ENCODE measurements at regions not wholly inside any gene's neighbourhood (a gene's known extent, or its start where the extent isn't known, plus 50 kb on each side); places are given as distances from the start of the nearest gene placed in this dataset.
"Not testable (repeated sequence)": the region's sequence is repeated elsewhere in the genome, so short reads cannot be mapped to it uniquely, and the experiment has no call there.

DNA sequence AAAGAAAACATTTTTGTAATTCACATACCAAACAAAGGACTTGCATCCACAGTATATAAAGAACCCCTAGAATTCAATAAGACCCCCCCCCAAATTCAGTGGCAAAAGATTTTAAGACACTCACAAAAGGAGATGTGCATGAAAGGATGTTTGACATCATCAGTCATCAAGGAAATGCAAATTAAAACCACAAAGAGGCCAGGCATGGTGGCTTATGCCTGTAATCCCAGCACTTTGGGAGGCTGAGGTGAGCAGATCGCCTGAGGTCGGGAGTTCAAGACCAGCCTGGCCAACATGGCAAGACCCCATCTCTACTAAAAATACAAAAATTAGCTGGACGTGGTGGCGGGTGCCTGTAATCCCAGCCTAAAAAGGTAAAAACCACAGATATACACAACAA is 61.3 kb downstream of the AIPL1 start:
- H3K27me3 ChIP-seq: peaks cover 0 to 22% of the 10 kb centered on the region in 2 donors
- H3K27ac ChIP-seq; DNase-seq (ENCODE audit: low spot score in 2 of 2); H3K9me3 ChIP-seq; H3K4me3 ChIP-seq; H3K4me1 ChIP-seq; H3K36me3 ChIP-seq; intact Hi-C loops (cut with DNase I; ENCODE audit: low total_unique reads): not testable (repeated sequence)

- Histone ChIP-seq H3K9me3 (no peaks in the 10 kb centered on the region), H3K27ac (no peak overlapping the region), H3K36me3 (no peaks in the 10 kb centered on the region), H3K27me3 (no peaks in the 10 kb centered on the region), H3K4me3 (no peak overlapping the region), H3K4me1 (no peaks in the 10 kb centered on the region)
- intact Hi-C loops (cut with DNase I; ENCODE audit: low total_unique reads): no loop called here
- TF ChIP-seq, protein P1, sequence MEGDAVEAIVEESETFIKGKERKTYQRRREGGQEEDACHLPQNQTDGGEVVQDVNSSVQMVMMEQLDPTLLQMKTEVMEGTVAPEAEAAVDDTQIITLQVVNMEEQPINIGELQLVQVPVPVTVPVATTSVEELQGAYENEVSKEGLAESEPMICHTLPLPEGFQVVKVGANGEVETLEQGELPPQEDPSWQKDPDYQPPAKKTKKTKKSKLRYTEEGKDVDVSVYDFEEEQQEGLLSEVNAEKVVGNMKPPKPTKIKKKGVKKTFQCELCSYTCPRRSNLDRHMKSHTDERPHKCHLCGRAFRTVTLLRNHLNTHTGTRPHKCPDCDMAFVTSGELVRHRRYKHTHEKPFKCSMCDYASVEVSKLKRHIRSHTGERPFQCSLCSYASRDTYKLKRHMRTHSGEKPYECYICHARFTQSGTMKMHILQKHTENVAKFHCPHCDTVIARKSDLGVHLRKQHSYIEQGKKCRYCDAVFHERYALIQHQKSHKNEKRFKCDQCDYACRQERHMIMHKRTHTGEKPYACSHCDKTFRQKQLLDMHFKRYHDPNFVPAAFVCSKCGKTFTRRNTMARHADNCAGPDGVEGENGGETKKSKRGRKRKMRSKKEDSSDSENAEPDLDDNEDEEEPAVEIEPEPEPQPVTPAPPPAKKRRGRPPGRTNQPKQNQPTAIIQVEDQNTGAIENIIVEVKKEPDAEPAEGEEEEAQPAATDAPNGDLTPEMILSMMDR (IDR thresholded peaks at IDR 0.05): no peak
- no peak for TF ChIP-seq POLR2AphosphoS5 (IDR thresholded peaks at IDR 0.05)
- no peak for TF ChIP-seq POLR2A (IDR thresholded peaks at IDR 0.05)
- no peak for DNase-seq (ENCODE audit: low spot score in 2 of 2)
Observed at GRCh38 chr17:6366221-6366666, 68.7 kb downstream of the AIPL1 start.

DNA sequence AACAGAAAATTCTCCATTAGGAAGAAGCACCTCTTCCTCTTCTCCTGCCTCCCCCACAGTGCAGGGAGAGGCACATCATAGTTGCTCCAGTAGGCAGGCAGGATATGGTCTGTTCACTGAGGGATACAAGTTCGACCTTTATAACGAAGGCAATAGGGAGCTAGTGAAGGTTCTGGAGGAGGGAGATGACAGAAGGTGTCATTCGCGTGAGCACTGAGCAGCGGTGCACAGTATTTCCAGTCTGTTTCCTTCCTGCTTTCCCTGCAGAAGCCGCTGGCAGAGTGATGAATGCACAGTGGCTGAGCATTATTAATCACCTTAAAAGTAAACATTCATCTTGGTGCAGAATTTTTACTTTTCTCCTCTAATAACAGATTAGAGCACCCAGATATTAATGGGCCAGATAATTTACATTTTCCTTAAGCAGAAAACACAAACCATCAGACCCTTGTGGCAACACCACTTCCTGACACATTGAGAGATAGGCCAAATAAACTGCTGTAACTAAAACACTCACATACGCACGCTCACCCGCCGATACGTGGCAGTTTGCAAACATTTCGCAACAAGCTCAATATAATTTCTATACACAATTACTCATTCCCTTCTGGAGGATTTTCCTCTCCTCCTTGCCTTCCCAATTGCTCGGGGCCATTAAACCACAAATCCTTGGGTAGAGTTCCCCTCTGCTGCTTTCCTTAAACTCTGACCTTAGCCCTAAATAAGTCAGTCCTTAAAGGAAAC is 69.5 kb downstream of the AIPL1 start:
- no peak for DNase-seq (ENCODE audit: low spot score in 2 of 2)
- intact Hi-C loops (cut with DNase I; ENCODE audit: low total_unique reads): no loop called here
- H3K4me3 ChIP-seq: no peak overlapping the region
- no peaks in the 10 kb centered on the region for H3K36me3 ChIP-seq
- H3K27ac ChIP-seq: no peak overlapping the region
- H3K9me3 ChIP-seq: no peaks in the 10 kb centered on the region
- no peaks in the 10 kb centered on the region for H3K4me1 ChIP-seq
- TF ChIP-seq POLR2AphosphoS5 (IDR thresholded peaks at IDR 0.05): no peak
- TF ChIP-seq, protein P1 (IDR thresholded peaks at IDR 0.05): no peak
- TF ChIP-seq POLR2A (IDR thresholded peaks at IDR 0.05): no peak
- no peaks in the 10 kb centered on the region for H3K27me3 ChIP-seq

DNA sequence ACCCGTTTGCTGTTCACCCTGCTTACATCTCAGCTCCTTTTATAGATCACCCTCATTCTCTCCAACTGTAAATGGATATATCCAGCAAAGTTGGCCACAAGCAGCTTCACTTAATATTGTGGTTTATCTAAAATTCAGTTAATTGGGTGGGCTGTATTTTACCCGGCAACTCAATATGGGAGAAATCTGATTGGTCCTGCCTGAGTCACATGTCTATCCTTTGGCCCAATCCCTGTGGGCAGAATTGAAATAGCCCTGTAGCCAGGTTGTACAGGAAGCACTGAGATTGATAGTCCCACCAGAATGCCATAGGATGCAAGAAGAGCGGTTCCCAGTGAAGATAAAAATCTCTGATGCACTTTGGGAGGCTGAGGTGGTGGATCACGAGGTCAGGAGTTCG is 73.2 kb downstream of the AIPL1 start:
- Histone ChIP-seq H3K4me3 (no peak overlapping the region), H3K27ac (no peak overlapping the region), H3K27me3 (no peaks in the 10 kb centered on the region), H3K36me3 (no peaks in the 10 kb centered on the region), H3K9me3 (no peaks in the 10 kb centered on the region), H3K4me1 (no peaks in the 10 kb centered on the region)
- DNase-seq (ENCODE audit: low spot score in 2 of 2): no peak
- intact Hi-C loops (cut with DNase I; ENCODE audit: low total_unique reads): no loop called here
- TF ChIP-seq, protein P1 (IDR thresholded peaks at IDR 0.05): no peak
- no peak for TF ChIP-seq POLR2AphosphoS5 (IDR thresholded peaks at IDR 0.05)
- no peak for TF ChIP-seq POLR2A (IDR thresholded peaks at IDR 0.05)

- Histone ChIP-seq H3K27me3 (no peaks in the 10 kb centered on the region), H3K4me3 (no peak overlapping the region), H3K36me3 (no peaks in the 10 kb centered on the region), H3K9me3 (no peaks in the 10 kb centered on the region), H3K4me1 (no peaks in the 10 kb centered on the region), H3K27ac (no peak overlapping the region)
- no peak for DNase-seq (ENCODE audit: low spot score in 2 of 2)
- TF ChIP-seq POLR2A (IDR thresholded peaks at IDR 0.05) (no peak), POLR2AphosphoS5 (IDR thresholded peaks at IDR 0.05) (no peak)
- TF ChIP-seq, protein P1 (IDR thresholded peaks at IDR 0.05): no peak
- intact Hi-C loops (cut with DNase I; ENCODE audit: low total_unique reads): no loop called here
Observed at GRCh38 chr17:6358131-6358530, 76.8 kb downstream of the AIPL1 start.
